BE2C (cell line): ENCODE measurements at regions not wholly inside any gene's neighbourhood (a gene's known extent, or its start where the extent isn't known, plus 50 kb on each side); places are given as distances from the start of the nearest gene placed in this dataset.

Experiments
- DNase-seq: peaks from one replicate; pipeline ENCODE4 v3.0.0-alpha.2; 2020
- H3K27me3 ChIP-seq: fragments of 250-450 bp; sonication (Bioruptor Pico); 2 replicates; pipeline ENCODE4 v1.5.1; 2020; ENCODE audit warnings: mild to moderate bottlenecking
- H3K36me3 ChIP-seq: fragments of 250-450 bp; sonication (Bioruptor Pico); 2 replicates; pipeline ENCODE4 v1.5.1; 2020; ENCODE audit warnings: mild to moderate bottlenecking
- H3K4me1 ChIP-seq: fragments of 250-450 bp; sonication (Bioruptor Pico); 2 replicates; pipeline ENCODE4 v1.5.1; 2020
- H3K4me3 ChIP-seq: 2 replicates; pipeline ENCODE4 v1.5.1; 2011; ENCODE audit warnings: low read depth, low read length
- H3K9me3 ChIP-seq: fragments of 250-450 bp; sonication (Bioruptor Pico); 2 replicates; pipeline ENCODE4 v1.5.1; 2020
- TF ChIP-seq, protein P1 (sequence below): IDR thresholded peaks from 2 replicates; pipeline ENCODE4 v1.5.1; 2012; ENCODE audit warnings: mild to moderate bottlenecking, low read depth, low read length

DNA sequence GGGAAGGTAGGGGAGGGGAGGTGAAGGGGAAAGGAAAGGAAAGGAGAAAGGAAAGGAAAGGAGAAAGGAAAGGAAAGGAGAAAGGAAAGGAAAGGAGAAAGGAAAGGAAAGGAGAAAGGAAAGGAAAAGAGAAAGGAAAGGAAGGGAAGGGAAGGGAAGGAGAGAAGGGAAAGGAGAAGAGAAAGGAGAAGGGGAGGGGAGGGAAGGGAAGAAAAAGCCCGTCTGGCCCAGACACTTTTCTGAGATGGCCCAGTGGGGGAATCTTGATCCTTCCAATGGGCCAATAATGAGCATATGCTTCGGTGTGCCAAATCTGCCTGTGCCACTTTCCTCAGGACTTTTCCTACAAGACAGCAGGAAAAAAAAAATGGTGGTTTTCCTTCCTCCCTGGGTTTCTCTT lies 64.5 kb downstream of the CH25H start:
- no peak overlapping the region for H3K4me3 ChIP-seq
- no peaks in the 10 kb centered on the region for H3K9me3 ChIP-seq
- H3K4me1 ChIP-seq, result no peaks in the 10 kb centered on the region
- no peak for DNase-seq
- H3K36me3 ChIP-seq, result no peaks in the 10 kb centered on the region
- no peaks in the 10 kb centered on the region for H3K27me3 ChIP-seq
- TF ChIP-seq, protein P1, sequence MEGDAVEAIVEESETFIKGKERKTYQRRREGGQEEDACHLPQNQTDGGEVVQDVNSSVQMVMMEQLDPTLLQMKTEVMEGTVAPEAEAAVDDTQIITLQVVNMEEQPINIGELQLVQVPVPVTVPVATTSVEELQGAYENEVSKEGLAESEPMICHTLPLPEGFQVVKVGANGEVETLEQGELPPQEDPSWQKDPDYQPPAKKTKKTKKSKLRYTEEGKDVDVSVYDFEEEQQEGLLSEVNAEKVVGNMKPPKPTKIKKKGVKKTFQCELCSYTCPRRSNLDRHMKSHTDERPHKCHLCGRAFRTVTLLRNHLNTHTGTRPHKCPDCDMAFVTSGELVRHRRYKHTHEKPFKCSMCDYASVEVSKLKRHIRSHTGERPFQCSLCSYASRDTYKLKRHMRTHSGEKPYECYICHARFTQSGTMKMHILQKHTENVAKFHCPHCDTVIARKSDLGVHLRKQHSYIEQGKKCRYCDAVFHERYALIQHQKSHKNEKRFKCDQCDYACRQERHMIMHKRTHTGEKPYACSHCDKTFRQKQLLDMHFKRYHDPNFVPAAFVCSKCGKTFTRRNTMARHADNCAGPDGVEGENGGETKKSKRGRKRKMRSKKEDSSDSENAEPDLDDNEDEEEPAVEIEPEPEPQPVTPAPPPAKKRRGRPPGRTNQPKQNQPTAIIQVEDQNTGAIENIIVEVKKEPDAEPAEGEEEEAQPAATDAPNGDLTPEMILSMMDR, result no peak

DNA sequence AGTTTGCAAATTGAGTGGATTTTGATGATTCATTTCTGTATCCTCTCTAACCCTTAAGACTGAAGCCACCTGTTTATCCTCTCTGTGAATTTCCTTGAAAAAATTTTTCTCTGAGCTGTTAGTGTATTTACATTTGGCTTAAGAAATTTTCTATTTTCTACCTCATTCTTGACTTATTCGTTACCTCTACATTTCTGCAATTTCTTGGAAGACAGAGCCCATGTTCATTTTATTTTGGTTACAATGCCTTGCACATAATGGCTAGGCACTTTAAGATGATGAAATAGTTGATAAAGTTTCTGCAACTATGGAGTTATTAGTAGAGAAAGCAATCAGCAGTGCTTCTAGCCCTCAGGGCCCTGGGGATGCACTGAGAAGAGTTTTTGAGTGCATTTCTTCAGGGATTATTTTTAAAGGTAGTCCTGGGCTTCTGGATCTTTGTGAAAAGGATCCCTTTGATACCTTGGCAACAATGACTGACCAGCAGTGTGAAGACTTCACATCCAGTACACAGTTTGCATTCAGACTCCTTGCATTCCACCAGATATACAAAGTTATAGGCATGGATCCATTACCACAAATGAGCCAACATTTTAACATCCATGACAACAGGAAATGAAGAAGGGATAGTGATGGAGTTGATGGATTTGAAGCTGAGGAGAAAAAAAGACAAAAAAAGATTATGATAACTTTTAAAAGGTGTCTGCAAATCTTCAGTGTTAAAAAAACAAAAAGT lies 68.2 kb downstream of the CH25H start:
- no peaks in the 10 kb centered on the region for H3K36me3 ChIP-seq
- no peaks in the 10 kb centered on the region for H3K4me1 ChIP-seq
- DNase-seq, result no peak
- no peaks in the 10 kb centered on the region for H3K27me3 ChIP-seq
- H3K9me3 ChIP-seq, result no peaks in the 10 kb centered on the region
- TF ChIP-seq, protein P1, result no peak
- H3K4me3 ChIP-seq, result no peak overlapping the region

DNA sequence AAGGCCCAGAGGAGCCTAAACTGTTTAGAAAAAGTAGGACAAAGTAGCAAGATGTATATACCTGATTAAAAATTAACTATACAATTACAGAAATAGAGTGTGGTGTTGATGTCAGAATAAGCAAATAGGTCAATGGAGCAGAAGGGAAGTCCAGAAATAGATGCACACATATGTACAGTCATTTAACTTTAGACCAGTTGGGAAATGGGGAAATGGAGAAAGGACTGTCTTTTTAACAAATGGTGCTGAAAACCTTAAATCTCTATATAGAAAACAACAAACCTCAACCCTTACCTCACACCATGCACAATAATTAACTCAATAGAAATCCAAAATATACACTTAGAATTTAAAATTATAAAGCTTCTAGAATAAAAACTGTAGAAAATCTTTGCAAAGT lies 72.2 kb downstream of the CH25H start:
- H3K9me3 ChIP-seq, result no peaks in the 10 kb centered on the region
- H3K4me1 ChIP-seq, result no peaks in the 10 kb centered on the region
- no peak overlapping the region for H3K4me3 ChIP-seq
- no peak for DNase-seq
- H3K36me3 ChIP-seq, result no peaks in the 10 kb centered on the region
- no peaks in the 10 kb centered on the region for H3K27me3 ChIP-seq
- TF ChIP-seq, protein P1, result no peak

DNA sequence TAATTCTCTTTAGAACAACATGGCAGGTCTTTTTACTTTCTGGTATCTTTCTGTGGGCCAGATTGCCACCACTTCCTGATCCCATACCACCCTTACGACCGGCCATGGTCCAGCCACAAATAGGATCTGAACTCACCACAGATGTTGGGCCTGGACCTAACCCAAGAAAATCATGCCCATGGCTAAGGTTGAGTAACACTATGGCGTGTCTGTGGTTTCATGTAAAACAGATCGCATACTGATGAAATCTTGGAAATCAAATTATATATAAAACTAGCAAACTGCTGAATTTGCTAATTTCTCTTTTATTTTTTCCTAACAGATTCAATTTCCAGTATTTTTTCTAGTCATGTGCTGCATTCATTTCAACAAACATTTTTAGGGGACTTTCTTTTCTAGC lies 77.2 kb downstream of the CH25H start:
- Histone ChIP-seq H3K9me3 (no peaks in the 10 kb centered on the region), H3K36me3 (no peaks in the 10 kb centered on the region), H3K4me3 (no peak overlapping the region), H3K27me3 (no peaks in the 10 kb centered on the region), H3K4me1 (no peaks in the 10 kb centered on the region)
- peak; percentile 6 for DNase-seq
- TF ChIP-seq, protein P1, result no peak

DNA sequence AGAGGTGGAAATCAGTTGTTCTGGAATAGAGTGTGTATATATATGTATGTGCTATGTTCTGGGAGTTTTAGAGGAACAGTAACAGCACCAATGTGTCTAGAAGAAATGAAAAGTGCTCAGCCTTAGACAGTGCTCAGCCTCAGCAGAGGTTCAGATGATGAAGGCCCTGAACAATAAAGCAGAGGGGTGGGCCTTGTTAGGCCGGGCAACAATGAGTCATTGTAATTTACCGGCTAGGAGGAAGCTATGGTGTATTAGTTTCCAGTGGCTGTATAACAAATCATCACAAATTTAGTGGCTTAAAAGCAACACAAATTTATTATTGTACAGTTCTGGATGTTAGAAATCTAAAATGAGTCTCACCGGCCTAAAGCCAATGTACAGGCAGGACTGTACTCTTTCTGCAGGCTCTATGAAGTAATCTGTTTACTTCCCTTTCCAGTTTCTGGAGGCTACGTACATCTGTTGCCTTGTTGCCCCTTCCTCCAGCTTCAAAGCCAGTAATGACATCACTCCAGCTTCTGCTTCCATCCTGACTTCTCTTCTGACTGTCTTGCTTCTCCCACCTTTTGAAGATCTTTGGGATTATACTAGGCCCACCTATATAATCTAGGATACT lies 84.6 kb downstream of the CH25H start:
- Histone ChIP-seq H3K27me3 (no peaks in the 10 kb centered on the region), H3K4me1 (no peaks in the 10 kb centered on the region), H3K9me3 (no peaks in the 10 kb centered on the region), H3K4me3 (no peak overlapping the region), H3K36me3 (no peaks in the 10 kb centered on the region)
- TF ChIP-seq, protein P1, result no peak
- DNase-seq, result no peak

DNA sequence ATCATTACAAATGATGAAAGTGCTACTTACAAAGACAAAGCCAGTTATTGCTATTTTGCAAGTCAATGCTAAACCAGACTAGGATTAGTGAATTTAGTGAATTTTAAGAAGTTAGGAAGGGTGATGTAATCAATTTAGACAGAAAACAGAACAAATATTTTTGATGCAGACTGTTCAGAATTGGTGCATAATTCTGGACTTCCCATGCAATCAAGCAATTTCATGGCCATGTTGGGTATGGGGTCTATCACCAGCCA lies 85.4 kb downstream of the CH25H start:
- no peak for DNase-seq
- Histone ChIP-seq H3K27me3 (no peaks in the 10 kb centered on the region), H3K4me1 (no peaks in the 10 kb centered on the region), H3K9me3 (no peaks in the 10 kb centered on the region), H3K36me3 (no peaks in the 10 kb centered on the region), H3K4me3 (no peak overlapping the region)
- TF ChIP-seq, protein P1, result no peak
